ENCODE measurements at regions not wholly inside any gene's neighbourhood (a gene's known extent, or its start where the extent isn't known, plus 50 kb on each side); places are given as distances from the start of the nearest gene placed in this dataset.
"Not testable (repeated sequence)": the region's sequence is repeated elsewhere in the genome, so short reads cannot be mapped to it uniquely, and the experiment has no call there.

- no peaks in the 10 kb centered on the region for H3K27me3 ChIP-seq (replicated peaks; ENCODE audit: insufficient read depth)
- H3K9me3 ChIP-seq: peaks cover 3% of the 10 kb centered on the region
- no peak overlapping the region for H3K27ac ChIP-seq
- ATAC-seq (ENCODE audit: insufficient number of reproducible peaks, low FRiP score, low read depth): no peak
- H3K4me1 ChIP-seq (ENCODE audit: control insufficient read depth in 1 of 2, low read depth in 2 of 2): no peaks in the 10 kb centered on the region
- H3K4me3 ChIP-seq: no peak overlapping the region
- no peak for DNase-seq (ENCODE audit: low spot score)
- no peaks in the 10 kb centered on the region for H3K36me3 ChIP-seq
- TF ChIP-seq CTCF (IDR thresholded peaks at IDR 0.05): no peak
Observed at GRCh38 chr1:170426596-170426995, 105.4 kb upstream of the GORAB start.

- not testable (repeated sequence) for ATAC-seq (ENCODE audit: insufficient number of reproducible peaks, low FRiP score, low read depth); H3K27ac ChIP-seq; H3K4me3 ChIP-seq; DNase-seq (ENCODE audit: low spot score); H3K9me3 ChIP-seq; H3K4me1 ChIP-seq (ENCODE audit: control insufficient read depth in 1 of 2, low read depth in 2 of 2); H3K36me3 ChIP-seq; H3K27me3 ChIP-seq (replicated peaks; ENCODE audit: insufficient read depth)
Observed at GRCh38 chr1:170427002-170427401, 105.0 kb upstream of the GORAB start.

GRCh38 chr1:170436928-170437327, 95.0 kb upstream of the GORAB start:
- Histone ChIP-seq H3K36me3 (no peaks in the 10 kb centered on the region), H3K27ac (no peak overlapping the region), H3K9me3 (no peaks in the 10 kb centered on the region), H3K27me3 (replicated peaks; ENCODE audit: insufficient read depth) (no peaks in the 10 kb centered on the region), H3K4me1 (ENCODE audit: control insufficient read depth in 1 of 2, low read depth in 2 of 2) (no peaks in the 10 kb centered on the region), H3K4me3 (no peak overlapping the region)
- no peak for TF ChIP-seq CTCF (IDR thresholded peaks at IDR 0.05)
- no peak for DNase-seq (ENCODE audit: low spot score)
- ATAC-seq (ENCODE audit: insufficient number of reproducible peaks, low FRiP score, low read depth): no peak

GRCh38 chr1:170445096-170445495, 86.9 kb upstream of the GORAB start:
- DNase-seq (ENCODE audit: low spot score): no peak
- no peaks in the 10 kb centered on the region for H3K36me3 ChIP-seq
- no peak for ATAC-seq (ENCODE audit: insufficient number of reproducible peaks, low FRiP score, low read depth)

GRCh38 chr1:170448661-170449158, 83.3 kb upstream of the GORAB start:
- DNase-seq (ENCODE audit: low spot score) (no peak), ATAC-seq (ENCODE audit: insufficient number of reproducible peaks, low FRiP score, low read depth) (no peak)
- Histone ChIP-seq H3K27ac (no peak overlapping the region), H3K36me3 (no peaks in the 10 kb centered on the region), H3K9me3 (no peaks in the 10 kb centered on the region), H3K4me3 (no peak overlapping the region), H3K27me3 (replicated peaks; ENCODE audit: insufficient read depth) (no peaks in the 10 kb centered on the region), H3K4me1 (ENCODE audit: control insufficient read depth in 1 of 2, low read depth in 2 of 2) (no peaks in the 10 kb centered on the region)
- no peak for TF ChIP-seq CTCF (IDR thresholded peaks at IDR 0.05)

More at GRCh38 chr1:170445096-170445495, 86.9 kb upstream of the GORAB start:
- TF ChIP-seq CTCF (IDR thresholded peaks at IDR 0.05): no peak
- H3K4me3 ChIP-seq: no peak overlapping the region
- no peaks in the 10 kb centered on the region for H3K9me3 ChIP-seq
- H3K4me1 ChIP-seq (ENCODE audit: control insufficient read depth in 1 of 2, low read depth in 2 of 2): no peaks in the 10 kb centered on the region
- H3K27me3 ChIP-seq (replicated peaks; ENCODE audit: insufficient read depth): no peaks in the 10 kb centered on the region
- H3K27ac ChIP-seq: no peak overlapping the region

GRCh38 chr1:170457325-170458050, 74.5 kb upstream of the GORAB start:
- H3K9me3 ChIP-seq; H3K27ac ChIP-seq; ATAC-seq (ENCODE audit: insufficient number of reproducible peaks, low FRiP score, low read depth); DNase-seq (ENCODE audit: low spot score); H3K4me3 ChIP-seq; H3K27me3 ChIP-seq (replicated peaks; ENCODE audit: insufficient read depth); H3K36me3 ChIP-seq: not testable (repeated sequence)
- H3K4me1 ChIP-seq (ENCODE audit: control insufficient read depth in 1 of 2, low read depth in 2 of 2): peaks cover 0 to 22% of the 10 kb centered on the region in 2 donors
